ENCODE measurements at regions not wholly inside any gene's neighbourhood (a gene's known extent, or its start where the extent isn't known, plus 50 kb on each side); places are given as distances from the start of the nearest gene placed in this dataset.

GRCh38 chr11:92411431-92411830, 186.8 kb downstream of the FAT3 start:
- DNase-seq (ENCODE audit: low read depth) = no peak
- H3K4me3 ChIP-seq (ENCODE audit: low read depth, low read length) = no peak overlapping the region
- TF ChIP-seq, protein P1, sequence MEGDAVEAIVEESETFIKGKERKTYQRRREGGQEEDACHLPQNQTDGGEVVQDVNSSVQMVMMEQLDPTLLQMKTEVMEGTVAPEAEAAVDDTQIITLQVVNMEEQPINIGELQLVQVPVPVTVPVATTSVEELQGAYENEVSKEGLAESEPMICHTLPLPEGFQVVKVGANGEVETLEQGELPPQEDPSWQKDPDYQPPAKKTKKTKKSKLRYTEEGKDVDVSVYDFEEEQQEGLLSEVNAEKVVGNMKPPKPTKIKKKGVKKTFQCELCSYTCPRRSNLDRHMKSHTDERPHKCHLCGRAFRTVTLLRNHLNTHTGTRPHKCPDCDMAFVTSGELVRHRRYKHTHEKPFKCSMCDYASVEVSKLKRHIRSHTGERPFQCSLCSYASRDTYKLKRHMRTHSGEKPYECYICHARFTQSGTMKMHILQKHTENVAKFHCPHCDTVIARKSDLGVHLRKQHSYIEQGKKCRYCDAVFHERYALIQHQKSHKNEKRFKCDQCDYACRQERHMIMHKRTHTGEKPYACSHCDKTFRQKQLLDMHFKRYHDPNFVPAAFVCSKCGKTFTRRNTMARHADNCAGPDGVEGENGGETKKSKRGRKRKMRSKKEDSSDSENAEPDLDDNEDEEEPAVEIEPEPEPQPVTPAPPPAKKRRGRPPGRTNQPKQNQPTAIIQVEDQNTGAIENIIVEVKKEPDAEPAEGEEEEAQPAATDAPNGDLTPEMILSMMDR (IDR thresholded peaks at IDR 0.05; ENCODE audit: insufficient read depth, low read depth, low read length) = no peak

- TF ChIP-seq, protein P1 (IDR thresholded peaks at IDR 0.05; ENCODE audit: insufficient read depth, low read depth, low read length) = no peak
- H3K4me3 ChIP-seq (ENCODE audit: low read depth, low read length) = no peak overlapping the region
- DNase-seq (ENCODE audit: low read depth) = no peak
Measured at GRCh38 chr11:92413757-92414513, 189.3 kb downstream of the FAT3 start.

DNA sequence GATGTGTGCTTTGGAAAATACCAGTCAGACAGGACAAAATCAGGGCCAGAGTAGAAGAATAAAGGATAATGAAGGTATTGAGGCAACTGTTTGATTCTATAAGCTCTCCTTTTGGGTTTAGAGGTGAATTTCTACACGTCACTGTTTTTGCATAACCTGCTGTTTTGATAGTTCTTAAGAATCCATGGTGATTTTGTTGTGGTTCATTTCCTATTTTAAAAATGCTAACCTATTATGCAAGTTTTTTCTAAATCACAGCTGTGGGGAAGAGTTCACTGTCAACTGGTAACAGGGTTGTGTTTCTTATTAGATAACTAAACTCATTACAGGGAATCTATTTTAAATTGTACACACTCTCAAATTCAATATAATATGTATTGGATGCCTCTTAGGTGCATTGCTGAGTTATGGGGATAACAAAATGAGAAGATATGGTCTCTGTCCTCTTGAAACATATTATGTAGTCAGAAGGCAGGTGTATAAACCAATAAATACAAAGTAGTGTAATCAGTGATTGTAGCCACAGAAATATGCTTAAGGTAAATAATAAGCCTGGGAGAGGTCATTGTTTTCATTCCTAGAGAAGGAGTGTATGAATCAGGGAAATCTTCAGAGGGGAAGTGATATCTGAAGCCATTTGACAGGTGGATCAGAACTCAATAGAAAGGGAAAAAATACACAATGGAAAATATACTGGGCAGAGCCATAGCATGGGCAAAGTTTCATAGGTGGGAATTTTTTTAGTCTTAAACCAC, 192.5 kb downstream of the FAT3 start:
- H3K4me3 ChIP-seq (ENCODE audit: low read depth, low read length) = no peak overlapping the region
- DNase-seq (ENCODE audit: low read depth) = no peak
- TF ChIP-seq, protein P1 (IDR thresholded peaks at IDR 0.05; ENCODE audit: insufficient read depth, low read depth, low read length) = no peak

GRCh38 chr11:92423115-92424034, 198.8 kb downstream of the FAT3 start:
- TF ChIP-seq, protein P1 (IDR thresholded peaks at IDR 0.05; ENCODE audit: insufficient read depth, low read depth, low read length) = no peak
- no peak overlapping the region for H3K4me3 ChIP-seq (ENCODE audit: low read depth, low read length)
- peak; percentile 11 for DNase-seq (ENCODE audit: low read depth)

DNA sequence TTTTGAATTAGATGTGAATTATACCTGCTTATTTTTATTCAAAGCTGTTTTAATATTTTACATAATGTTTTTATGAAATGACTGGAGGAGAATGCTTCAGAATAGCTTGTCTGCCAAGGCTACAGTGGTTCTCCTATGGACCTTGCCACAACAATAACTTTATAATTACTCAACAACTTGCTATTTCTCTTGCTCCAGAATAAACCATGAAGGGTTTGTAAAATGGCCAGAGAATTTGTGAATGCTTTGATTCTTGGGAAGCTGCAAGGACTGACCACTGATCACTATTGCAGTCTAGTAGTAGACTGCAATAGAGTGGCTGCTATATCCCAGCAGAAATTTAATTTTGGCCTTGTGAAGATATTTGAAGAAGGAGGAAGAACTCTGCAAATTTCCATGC, 199.7 kb downstream of the FAT3 start:
- DNase-seq (ENCODE audit: low read depth) = no peak
- TF ChIP-seq, protein P1 (IDR thresholded peaks at IDR 0.05; ENCODE audit: insufficient read depth, low read depth, low read length) = no peak
- H3K4me3 ChIP-seq (ENCODE audit: low read depth, low read length) = no peak overlapping the region

GRCh38 chr11:92425127-92425526, 200.5 kb downstream of the FAT3 start:
- H3K4me3 ChIP-seq (ENCODE audit: low read depth, low read length) = no peak overlapping the region
- TF ChIP-seq, protein P1 (IDR thresholded peaks at IDR 0.05; ENCODE audit: insufficient read depth, low read depth, low read length) = no peak
- DNase-seq (ENCODE audit: low read depth) = no peak

All from fibroblast of villous mesenchyme (primary cell).